Bronchial epithelial cell (primary cell): ENCODE measurements at regions not wholly inside any gene's neighbourhood (a gene's known extent, or its start where the extent isn't known, plus 50 kb on each side); places are given as distances from the start of the nearest gene placed in this dataset.

Experiments used
- DNase-seq: peaks from one replicate; pipeline ENCODE4 v3.0.0-alpha.2; 2010; ENCODE audit warnings: low read depth
- FAIRE-seq: peaks from 2 replicates; lab custom pipeline; 2011; peaks lifted over from hg19 to GRCh38; lab: Jason Lieb, UNC
- H3K27me3 ChIP-seq: 2 replicates; pipeline ENCODE4 v1.5.1; 2011; ENCODE audit warnings: low read length; ENCODE audit not compliant: control insufficient read depth, insufficient read depth
- H3K36me3 ChIP-seq: 2 replicates; pipeline ENCODE4 v1.5.1; 2011; ENCODE audit warnings: low read length; ENCODE audit not compliant: control insufficient read depth, insufficient read depth
- H3K4me3 ChIP-seq: 2 replicates; pipeline ENCODE4 v1.5.1; 2011; ENCODE audit warnings: mild to moderate bottlenecking, low read depth, low read length, control low read depth
- CTCF ChIP-seq: IDR thresholded peaks from 2 replicates; pipeline ENCODE4 v1.5.1; 2011; ENCODE audit warnings: mild to moderate bottlenecking, moderate library complexity, low read length, control low read depth, inconsistent platforms; ENCODE audit not compliant: insufficient read depth, severe bottlenecking

GRCh38 chr1:83596331-83596730, 402.6 kb downstream of the TTLL7 start:
- DNase-seq (no peak), FAIRE-seq (no peak)
- no peaks in the 10 kb centered on the region for H3K36me3 ChIP-seq
- H3K4me3 ChIP-seq: no peak overlapping the region
- no peak for TF ChIP-seq CTCF
- no peaks in the 10 kb centered on the region for H3K27me3 ChIP-seq

- no peak for DNase-seq
- Histone ChIP-seq H3K27me3 (no peaks in the 10 kb centered on the region), H3K4me3 (no peak overlapping the region), H3K36me3 (no peaks in the 10 kb centered on the region)
- TF ChIP-seq CTCF: no peak
- no peak for FAIRE-seq
Measured at GRCh38 chr1:83593073-83593472, 405.9 kb downstream of the TTLL7 start.

- no peak for FAIRE-seq
Measured at GRCh38 chr1:83588140-83588539, 410.8 kb downstream of the TTLL7 start.

GRCh38 chr1:83583351-83584014, 415.4 kb downstream of the TTLL7 start:
- H3K4me3 ChIP-seq: no peak overlapping the region
- H3K36me3 ChIP-seq: no peaks in the 10 kb centered on the region
- peak; percentile 41 for TF ChIP-seq CTCF
- H3K27me3 ChIP-seq: no peaks in the 10 kb centered on the region
- FAIRE-seq (no peak), DNase-seq (peak; percentile 22)

More at GRCh38 chr1:83588140-83588539, 410.8 kb downstream of the TTLL7 start:
- no peak overlapping the region for H3K4me3 ChIP-seq
- TF ChIP-seq CTCF: no peak
- H3K36me3 ChIP-seq: no peaks in the 10 kb centered on the region
- no peaks in the 10 kb centered on the region for H3K27me3 ChIP-seq
- DNase-seq: peak; percentile 38

- no peak for FAIRE-seq
- TF ChIP-seq CTCF: no peak
- no peaks in the 10 kb centered on the region for H3K36me3 ChIP-seq
- no peaks in the 10 kb centered on the region for H3K27me3 ChIP-seq
- no peak overlapping the region for H3K4me3 ChIP-seq
- no peak for DNase-seq
Measured at GRCh38 chr1:83581747-83582146, 417.2 kb downstream of the TTLL7 start.

GRCh38 chr1:83574791-83575190, 424.1 kb downstream of the TTLL7 start:
- DNase-seq (no peak), FAIRE-seq (no peak)
- Histone ChIP-seq H3K4me3 (no peak overlapping the region), H3K36me3 (no peaks in the 10 kb centered on the region), H3K27me3 (no peaks in the 10 kb centered on the region)
- no peak for TF ChIP-seq CTCF
